ENCODE measurements at regions not wholly inside any gene's neighbourhood (a gene's known extent, or its start where the extent isn't known, plus 50 kb on each side); places are given as distances from the start of the nearest gene placed in this dataset.

GRCh38 chr2:9093324-9093723 is 89.8 kb upstream of the MBOAT2 start:
- no peak overlapping the region for H2AFZ ChIP-seq (ENCODE audit: low read length)
- no peak overlapping the region for H3K23ac ChIP-seq (ENCODE audit: insufficient read length)
- H4K5ac ChIP-seq (ENCODE audit: insufficient read length, low read depth, low read length) = no peak overlapping the region
- H3K56ac ChIP-seq (replicated peaks; ENCODE audit: insufficient read length, low read depth, low read length) = no peak overlapping the region
- H3K4me2 ChIP-seq (ENCODE audit: insufficient read depth in 1 of 2, low read depth in 2 of 2, low read length in 2 of 2) = no peak overlapping the region
- FAIRE-seq (no peak), DNase-seq (ENCODE audit: low read depth in 1 of 2, low spot score in 2 of 2) (no peak)
- CTCF ChIA-PET (ENCODE audit: partially characterized antibody) = interaction anchor here (1.8 to 6.6 kb wide), 3 partner anchors 14 to 212 kb away, joined by 6 to 75 read pairs (median 12); no protein-coding TSS in a partner anchor
- no peak overlapping the region for H2BK5ac ChIP-seq (ENCODE audit: low read depth, low read length)
- H3K9me3 ChIP-seq (ENCODE audit: insufficient read depth in 2 of 2, low read depth in 1 of 2, low read length in 1 of 2) = no peaks in the 10 kb centered on the region
- H4K91ac ChIP-seq (replicated peaks; ENCODE audit: insufficient read length, low read length) = no peak overlapping the region
- no peak overlapping the region for H2BK12ac ChIP-seq (ENCODE audit: low read depth, low read length)
- H3K4ac ChIP-seq (replicated peaks; ENCODE audit: insufficient read length, low read depth, low read length) = no peak overlapping the region
- peaks cover 0 to 8% (median 3%) of the 10 kb centered on the region in 4 experiments; a peak in 3 of 7 replicates for H3K27me3 ChIP-seq (replicated peaks in 1 of 4; ENCODE audit: control insufficient read depth in 3 of 4, extremely low read depth in 1 of 4, insufficient read depth in 3 of 4, low read length in 3 of 4)
- no peaks in the 10 kb centered on the region for H3K36me3 ChIP-seq (ENCODE audit: control insufficient read depth in 2 of 4, insufficient read depth in 4 of 4, low read length in 3 of 4)
- H4K8ac ChIP-seq (ENCODE audit: extremely low read depth, insufficient read depth, low read length) = no peak overlapping the region
- POLR2A ChIA-PET (ENCODE audit: partially characterized antibody) = interaction anchor here (0.8 kb wide), 1 partner anchor 28 kb away, joined by 4 read pairs; no protein-coding TSS in a partner anchor
- no peak overlapping the region for H2AK5ac ChIP-seq (ENCODE audit: low read depth, low read length)
- 77% methylated on average over 3 of the region's 3 CpGs; no CpG with 5 or more reads in 1 of the 2 experiments for WGBS, 2 experiments (ENCODE audit: extremely low coverage in 1 of 2, insufficient coverage in 1 of 2, insufficient read length in 1 of 2, insufficient replicate concordance in 2 of 2, low coverage in 1 of 2, low lambda C conversion rate in 2 of 2, missing lambda C conversion rate in 1 of 2)
- H2BK120ac ChIP-seq (replicated peaks; ENCODE audit: low read depth, low read length) = no peak overlapping the region
- H3K18ac ChIP-seq (ENCODE audit: extremely low read depth, low read length) = no peak overlapping the region
- H3K4me3 ChIP-seq (ENCODE audit: extremely low read depth in 1 of 4, insufficient read depth in 2 of 4, low read depth in 3 of 4, low read length in 4 of 4) = no peak overlapping the region
- no peak overlapping the region for H2BK15ac ChIP-seq (ENCODE audit: low read length)
- no peaks in the 10 kb centered on the region for H3K79me2 ChIP-seq (ENCODE audit: control insufficient read depth in 1 of 2, insufficient read depth in 2 of 2, low read length in 2 of 2)
- H3K4me1 ChIP-seq (replicated peaks in 1 of 4; ENCODE audit: control insufficient read depth in 3 of 4, insufficient read depth in 4 of 4, low read length in 3 of 4) = peaks cover 0 to 12% (median 9%) of the 10 kb centered on the region in 4 experiments; a peak in 6 of 7 replicates
- no peak overlapping the region for H3K14ac ChIP-seq (ENCODE audit: insufficient read length)
- no peak overlapping the region for H2BK20ac ChIP-seq (ENCODE audit: low read length)
- no peak overlapping the region for H3K9ac ChIP-seq (replicated peaks in 1 of 4; ENCODE audit: extremely low read depth in 1 of 4, low read depth in 3 of 4, low read length in 3 of 4)
- no peaks in the 10 kb centered on the region; the same call in 1 of the 2 replicates for H3K79me1 ChIP-seq (ENCODE audit: low read depth, low read length)
- H3K23me2 ChIP-seq (ENCODE audit: low read depth, low read length) = no peaks in the 10 kb centered on the region; the same call in 1 of the 2 replicates
- H4K20me1 ChIP-seq (replicated peaks in 1 of 2; ENCODE audit: control insufficient read depth in 1 of 2, insufficient read depth in 2 of 2, low read length in 2 of 2) = no peaks in the 10 kb centered on the region
- H3K27ac ChIP-seq (ENCODE audit: low read depth, low read length) = no peak overlapping the region
- TF ChIP-seq SIN3A (conservative IDR thresholded peaks at IDR 0.05 in 1 of 2, IDR thresholded peaks at IDR 0.05 in 1 of 2; ENCODE audit: low read depth in 1 of 2, low read length in 2 of 2) (no peak), SIX5 (IDR thresholded peaks at IDR 0.05; ENCODE audit: low read depth, low read length) (no peak), ATF2 (IDR thresholded peaks at IDR 0.05; ENCODE audit: low read length) (no peak)

All from H1 (cell line).